Gastroesophageal sphincter (tissue), 4 donors: ENCODE measurements at regions not wholly inside any gene's neighbourhood (a gene's known extent, or its start where the extent isn't known, plus 50 kb on each side); places are given as distances from the start of the nearest gene placed in this dataset.

Experiments
- ATAC-seq: fragments of 150-250 bp; one replicate; pipeline ENCODE4 v1.9.1; 2016; ENCODE audit warnings: mild to moderate bottlenecking, moderate library complexity
- H3K27ac ChIP-seq, 4 donors: fragments of 200-600 bp; sonication (generic) in 3 of 4; 1 replicate in 3 of 4; 2 replicates in 1 of 4; pipeline ENCODE4 v1.5.1; 2016 to 2019
- H3K27me3 ChIP-seq: fragments of 200-600 bp; sonication (generic); one replicate; pipeline ENCODE4 v1.5.1; 2019
- H3K36me3 ChIP-seq, 2 donors: fragments of 200-600 bp; sonication (generic); one replicate each; pipeline ENCODE4 v1.5.1; 2019; ENCODE audit warnings: control low read depth in 1 of 2
- H3K4me1 ChIP-seq, 3 donors: fragments of 200-600 bp; sonication (generic); 1 replicate in 2 of 3; 2 replicates in 1 of 3; pipeline ENCODE4 v1.5.1; 2016 to 2019; ENCODE audit warnings: control low read depth in 2 of 3
- H3K4me3 ChIP-seq, 2 donors: fragments of 200-600 bp; sonication (generic); one replicate each; pipeline ENCODE4 v1.5.1; 2019; ENCODE audit warnings: mild to moderate bottlenecking in 1 of 2, moderate library complexity in 1 of 2
- H3K9me3 ChIP-seq, 3 donors: fragments of 200-600 bp; sonication (generic); one replicate each; pipeline ENCODE4 v1.5.1; 2017 to 2019; ENCODE audit warnings: control low read depth in 2 of 3
- EP300 ChIP-seq: sonication (generic); formaldehyde crosslinking; IDR thresholded peaks from one replicate; pipeline ENCODE4 v1.6.1; 2017; ENCODE audit warnings: antibody characterized with exemption, mild to moderate bottlenecking
- POLR2A ChIP-seq, 2 donors: fragments of 450-650 bp; IDR thresholded peaks; one replicate each; pipeline ENCODE4 v1.6.1; 2017; ENCODE audit warnings: antibody characterized with exemption in 2 of 2, mild to moderate bottlenecking in 2 of 2, moderate library complexity in 1 of 2
- POLR2AphosphoS5 ChIP-seq: sonication (generic); formaldehyde crosslinking; IDR thresholded peaks from one replicate; pipeline ENCODE4 v1.6.1; 2017; ENCODE audit warnings: antibody characterized with exemption
- WGBS, 2 donors: methylation state at CpG; one replicate each; pipeline ENCODE4 v1.1.5; 2018; ENCODE audit warnings: low coverage in 1 of 2; 5-methylcytosine and 5-hydroxymethylcytosine counted together
- TF ChIP-seq, protein P1 (sequence below), 4 experiments: fragments of 200-600 bp in 2 of 4; fragments of 450-650 bp in 2 of 4; sonication (generic) in 1 of 4; IDR thresholded peaks; one replicate each; pipeline ENCODE4 v1.5.1; 2017 to 2019; ENCODE audit warnings: antibody characterized with exemption in 4 of 4, mild to moderate bottlenecking in 2 of 4, moderate library complexity in 2 of 4

DNA sequence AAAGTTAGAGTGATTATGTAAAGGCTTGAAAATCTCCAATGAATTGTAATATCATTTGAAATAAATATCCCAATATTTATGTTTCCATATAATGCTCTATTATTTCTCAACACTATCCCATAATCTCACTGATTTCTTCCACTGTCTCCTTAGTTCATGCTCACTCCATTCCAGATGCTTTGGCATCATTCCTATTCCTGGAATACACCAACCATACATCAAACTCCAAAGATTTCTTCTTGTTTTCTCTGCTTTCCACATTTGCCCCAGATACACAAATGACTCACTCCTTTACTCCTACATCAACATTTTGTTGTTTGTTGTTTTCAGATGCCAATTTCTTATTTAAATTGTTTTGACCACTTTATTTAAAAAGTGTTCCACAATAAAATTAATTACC lies 1390.8 kb downstream of the ZPLD1 start:
- Histone ChIP-seq H3K9me3 (no peaks in the 10 kb centered on the region), H3K36me3 (no peaks in the 10 kb centered on the region), H3K27ac (no peak overlapping the region), H3K27me3 (no peaks in the 10 kb centered on the region), H3K4me1 (no peaks in the 10 kb centered on the region), H3K4me3 (no peak overlapping the region)
- TF ChIP-seq EP300 = no peak
- TF ChIP-seq POLR2AphosphoS5 = no peak
- TF ChIP-seq POLR2A (IDR thresholded peaks at IDR 0.05) = no peak
- TF ChIP-seq, protein P1, sequence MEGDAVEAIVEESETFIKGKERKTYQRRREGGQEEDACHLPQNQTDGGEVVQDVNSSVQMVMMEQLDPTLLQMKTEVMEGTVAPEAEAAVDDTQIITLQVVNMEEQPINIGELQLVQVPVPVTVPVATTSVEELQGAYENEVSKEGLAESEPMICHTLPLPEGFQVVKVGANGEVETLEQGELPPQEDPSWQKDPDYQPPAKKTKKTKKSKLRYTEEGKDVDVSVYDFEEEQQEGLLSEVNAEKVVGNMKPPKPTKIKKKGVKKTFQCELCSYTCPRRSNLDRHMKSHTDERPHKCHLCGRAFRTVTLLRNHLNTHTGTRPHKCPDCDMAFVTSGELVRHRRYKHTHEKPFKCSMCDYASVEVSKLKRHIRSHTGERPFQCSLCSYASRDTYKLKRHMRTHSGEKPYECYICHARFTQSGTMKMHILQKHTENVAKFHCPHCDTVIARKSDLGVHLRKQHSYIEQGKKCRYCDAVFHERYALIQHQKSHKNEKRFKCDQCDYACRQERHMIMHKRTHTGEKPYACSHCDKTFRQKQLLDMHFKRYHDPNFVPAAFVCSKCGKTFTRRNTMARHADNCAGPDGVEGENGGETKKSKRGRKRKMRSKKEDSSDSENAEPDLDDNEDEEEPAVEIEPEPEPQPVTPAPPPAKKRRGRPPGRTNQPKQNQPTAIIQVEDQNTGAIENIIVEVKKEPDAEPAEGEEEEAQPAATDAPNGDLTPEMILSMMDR (IDR thresholded peaks at IDR 0.05) = no peak
- no peak for ATAC-seq

DNA sequence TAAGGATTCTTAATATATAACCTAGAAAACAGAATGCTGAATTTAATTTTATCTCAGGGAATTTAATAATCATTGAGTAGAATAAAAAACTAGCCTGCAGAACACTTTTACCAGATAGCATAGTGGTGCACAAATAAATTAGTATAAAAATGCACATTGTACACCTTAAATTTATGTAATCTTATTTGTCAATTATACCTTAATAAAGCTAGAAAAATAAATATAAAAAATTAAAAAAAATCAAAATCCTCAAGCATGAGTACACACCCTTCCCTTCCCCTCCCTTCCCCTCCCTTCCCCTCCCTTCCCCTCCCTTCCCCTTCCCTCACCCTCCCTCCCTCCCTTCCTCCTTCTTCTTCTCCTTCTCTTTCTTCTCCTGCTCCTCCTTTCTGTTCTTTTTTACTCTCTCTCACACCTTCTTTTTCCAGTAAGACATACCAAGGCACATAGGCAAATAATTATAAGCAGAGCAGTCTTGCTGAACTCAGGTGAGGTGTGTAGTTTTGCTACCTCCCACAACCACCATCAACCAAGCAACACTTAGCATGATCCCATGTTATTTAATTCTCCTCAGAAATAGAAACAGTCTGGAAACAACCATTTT lies 1395.0 kb downstream of the ZPLD1 start:
- H3K4me1 ChIP-seq = no peaks in the 10 kb centered on the region
- no peak overlapping the region for H3K27ac ChIP-seq
- no peak for ATAC-seq
- TF ChIP-seq, protein P1 (IDR thresholded peaks at IDR 0.05) = no peak
- TF ChIP-seq POLR2A (IDR thresholded peaks at IDR 0.05) (no peak), EP300 (no peak), POLR2AphosphoS5 (no peak)
- no peak overlapping the region for H3K4me3 ChIP-seq
- no peaks in the 10 kb centered on the region for H3K36me3 ChIP-seq
- no peaks in the 10 kb centered on the region for H3K27me3 ChIP-seq
- H3K9me3 ChIP-seq = no peaks in the 10 kb centered on the region

DNA sequence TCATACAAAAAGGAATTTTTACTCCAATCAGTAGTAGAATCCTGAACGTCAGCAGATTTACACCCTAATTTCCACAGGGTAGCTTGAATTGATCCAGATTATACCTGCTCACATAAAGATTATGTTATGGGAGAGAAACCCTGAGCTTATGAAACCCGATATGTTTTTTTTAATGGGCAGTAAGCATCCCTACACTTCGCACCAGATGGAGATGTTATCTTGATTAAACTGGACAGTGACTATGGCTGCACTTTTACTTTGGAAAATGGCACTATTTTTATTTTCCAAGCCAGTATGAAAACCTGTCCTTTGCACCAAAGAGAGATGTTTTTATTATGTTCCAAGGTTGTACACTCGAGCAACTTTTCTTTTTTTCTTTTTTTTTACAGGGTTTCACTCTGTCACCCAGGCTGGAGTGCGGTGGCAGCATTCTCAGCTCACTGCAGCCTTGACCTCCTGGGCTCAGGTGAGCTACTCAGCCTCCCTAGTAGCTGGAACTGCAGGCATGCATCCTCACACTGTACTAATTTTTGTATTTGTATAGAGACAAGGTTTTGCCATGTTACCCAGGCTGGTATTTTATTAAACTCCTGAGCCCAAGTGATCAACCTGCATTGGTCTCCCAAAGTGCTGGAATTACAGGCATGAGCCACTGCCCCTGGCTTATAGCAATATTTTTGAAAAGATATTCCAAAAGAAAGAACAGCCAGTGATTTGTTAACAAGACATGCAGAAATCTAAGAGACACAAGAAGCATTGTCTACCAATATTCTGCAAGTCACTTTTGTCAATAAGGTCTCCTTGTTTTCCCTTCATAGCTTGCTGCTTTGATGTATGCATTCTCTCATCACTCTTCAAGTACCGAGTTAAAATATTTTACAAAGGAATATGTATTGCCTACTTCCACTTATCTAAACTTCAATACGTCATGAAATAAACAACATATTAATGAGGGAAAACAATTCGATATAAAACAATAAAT lies 1412.6 kb downstream of the ZPLD1 start:
- H3K27me3 ChIP-seq = no peaks in the 10 kb centered on the region
- TF ChIP-seq, protein P1 (IDR thresholded peaks at IDR 0.05) = no peak
- TF ChIP-seq POLR2AphosphoS5 = no peak
- no peak for TF ChIP-seq EP300
- no peak for TF ChIP-seq POLR2A (IDR thresholded peaks at IDR 0.05)
- H3K36me3 ChIP-seq = no peaks in the 10 kb centered on the region
- ATAC-seq = no peak
- no peaks in the 10 kb centered on the region for H3K9me3 ChIP-seq
- H3K4me1 ChIP-seq = no peaks in the 10 kb centered on the region
- H3K4me3 ChIP-seq = no peak overlapping the region
- WGBS, 2 donors = 64 to 71% methylated on average over 7 to 8 of the region's 8 CpGs
- H3K27ac ChIP-seq = no peak overlapping the region

DNA sequence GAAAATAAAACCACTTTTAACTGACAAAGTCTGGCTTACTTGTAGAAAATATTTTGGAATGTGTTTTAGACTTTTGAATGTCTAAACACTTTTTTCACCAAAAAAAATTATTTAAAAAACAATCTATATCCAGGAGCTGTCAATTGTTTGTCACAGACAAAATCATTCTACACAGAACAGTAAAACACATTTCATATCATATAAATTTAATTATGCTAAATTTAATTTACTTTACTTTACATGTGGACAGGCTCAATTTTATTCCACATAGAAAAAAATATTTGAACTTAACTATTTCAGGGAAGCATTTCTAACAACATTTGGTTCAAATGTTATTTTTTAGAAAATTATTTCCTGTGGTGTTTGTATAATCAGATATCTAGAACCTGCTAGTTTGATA lies 1417.0 kb downstream of the ZPLD1 start:
- TF ChIP-seq POLR2A (IDR thresholded peaks at IDR 0.05) = no peak
- H3K4me1 ChIP-seq = no peaks in the 10 kb centered on the region
- H3K27me3 ChIP-seq = no peaks in the 10 kb centered on the region
- no peaks in the 10 kb centered on the region for H3K9me3 ChIP-seq
- H3K27ac ChIP-seq = no peak overlapping the region
- H3K36me3 ChIP-seq = no peaks in the 10 kb centered on the region
- no peak for ATAC-seq
- no peak overlapping the region for H3K4me3 ChIP-seq

DNA sequence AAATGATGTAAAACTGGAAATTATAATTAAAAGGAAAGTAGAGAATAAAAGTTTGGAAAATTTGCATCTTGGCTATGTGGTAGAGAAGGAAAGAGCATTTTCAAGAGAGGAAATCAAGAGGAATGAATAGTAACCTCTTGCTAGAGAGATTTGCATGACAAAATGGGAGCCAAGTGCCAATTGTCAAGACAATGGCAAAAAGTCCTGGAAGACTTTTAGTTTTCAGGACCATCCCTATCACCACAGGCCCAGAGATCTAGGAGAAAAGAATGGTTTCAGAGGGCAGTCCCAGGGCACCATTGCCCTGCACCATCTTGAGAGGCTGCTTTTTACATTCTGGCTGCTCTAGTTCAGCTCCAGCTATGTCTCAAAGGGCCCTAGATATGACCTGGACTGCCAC lies 1427.6 kb downstream of the ZPLD1 start:
- no peaks in the 10 kb centered on the region for H3K4me1 ChIP-seq
- no peaks in the 10 kb centered on the region for H3K27me3 ChIP-seq
- H3K36me3 ChIP-seq = no peaks in the 10 kb centered on the region
- TF ChIP-seq EP300 (no peak), POLR2A (IDR thresholded peaks at IDR 0.05) (no peak), POLR2AphosphoS5 (no peak)
- TF ChIP-seq, protein P1 (IDR thresholded peaks at IDR 0.05) = no peak
- H3K9me3 ChIP-seq = no peaks in the 10 kb centered on the region
- no peak for ATAC-seq
- H3K27ac ChIP-seq = no peak overlapping the region
- no peak overlapping the region for H3K4me3 ChIP-seq
